ENCODE measurements at regions not wholly inside any gene's neighbourhood (a gene's known extent, or its start where the extent isn't known, plus 50 kb on each side); places are given as distances from the start of the nearest gene placed in this dataset.

DNA sequence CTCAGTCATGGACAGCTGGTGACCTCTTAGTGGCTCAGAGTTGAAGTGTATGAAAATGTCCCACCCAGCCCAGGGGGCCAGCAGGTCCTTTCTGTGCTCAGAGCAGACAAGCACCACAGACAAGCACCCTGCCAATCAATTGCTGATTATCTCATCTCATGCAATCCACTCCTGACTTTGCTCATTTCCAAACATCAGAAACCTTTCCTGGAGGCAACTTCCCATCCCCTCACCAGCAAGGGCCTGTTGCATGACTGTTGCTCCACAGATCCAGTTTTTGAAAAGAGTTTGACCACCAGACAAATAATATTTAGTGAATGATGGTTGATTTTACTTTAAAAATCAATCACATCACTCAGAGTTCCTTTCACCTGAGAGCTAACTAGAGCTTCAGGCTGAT, 397.3 kb upstream of the KLF4 start:
- DNase-seq, result no peak

GRCh38 chr9:107883496-107884124, 394.0 kb upstream of the KLF4 start:
- no peak for DNase-seq

- no peak for DNase-seq
Measured at GRCh38 chr9:107881626-107882300, 392.2 kb upstream of the KLF4 start.

- no peak for DNase-seq
Measured at GRCh38 chr9:107878462-107878861, 388.9 kb upstream of the KLF4 start.

DNA sequence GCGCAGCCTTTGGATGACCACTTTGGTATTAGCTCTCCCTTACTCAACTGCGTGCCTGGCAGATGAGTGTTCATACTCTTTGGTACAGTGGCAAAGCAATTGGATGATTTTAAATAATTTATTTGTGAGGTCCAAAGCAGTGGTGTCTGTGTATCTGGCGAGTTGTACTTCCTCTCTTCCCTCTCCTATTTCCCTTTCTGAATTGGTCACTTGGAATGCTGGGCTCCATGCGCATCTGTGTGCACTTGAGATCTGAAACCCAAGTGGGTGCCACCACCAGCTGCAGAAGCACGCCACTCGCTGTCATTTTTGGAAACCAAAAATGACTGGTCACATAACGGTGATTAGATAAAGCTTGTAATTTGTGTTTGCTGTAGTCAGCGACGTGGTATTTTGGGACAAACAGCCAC, 386.0 kb upstream of the KLF4 start:
- no peak for DNase-seq

GRCh38 chr9:107874591-107875369, 385.2 kb upstream of the KLF4 start:
- DNase-seq, result no peak

- no peak for DNase-seq
Measured at GRCh38 chr9:107874137-107874536, 384.6 kb upstream of the KLF4 start.

DNA sequence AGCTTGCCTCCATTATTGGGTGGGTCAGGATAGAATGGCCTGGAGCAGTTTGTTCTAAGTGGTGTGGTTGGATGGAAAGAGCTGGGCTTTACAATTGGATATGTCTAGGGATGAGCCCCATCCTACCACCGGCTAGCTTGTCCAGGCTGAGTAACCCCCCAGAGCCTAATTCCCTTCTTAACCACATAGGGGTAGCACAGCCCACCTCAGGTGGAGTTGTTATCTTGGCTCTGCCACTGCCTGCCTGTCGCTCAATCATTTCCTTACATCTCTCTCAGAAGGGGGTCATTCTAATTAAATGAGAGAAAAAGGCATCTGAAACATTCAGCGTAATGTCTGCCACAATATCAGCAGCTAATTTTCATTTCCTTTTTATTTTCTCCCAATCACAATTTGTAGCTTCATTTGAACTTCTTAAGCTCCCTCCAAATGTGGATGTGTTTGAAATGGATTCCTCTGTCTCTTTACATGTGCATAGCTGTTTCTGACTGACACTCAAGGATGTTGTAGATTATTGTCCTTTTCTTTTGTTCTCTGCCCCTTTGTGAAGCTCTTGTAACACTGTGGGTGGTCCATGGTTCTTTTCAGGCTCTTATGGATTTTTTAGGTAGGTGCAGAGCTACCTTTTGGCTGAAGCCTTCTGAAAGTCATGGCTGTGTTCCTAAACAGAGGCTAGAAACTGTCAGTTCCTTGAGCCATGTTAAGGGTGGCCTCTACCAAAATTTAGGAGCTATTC, 383.1 kb upstream of the KLF4 start:
- DNase-seq, result no peak

GRCh38 chr9:107870927-107871680, 381.5 kb upstream of the KLF4 start:
- no peak for DNase-seq

DNA sequence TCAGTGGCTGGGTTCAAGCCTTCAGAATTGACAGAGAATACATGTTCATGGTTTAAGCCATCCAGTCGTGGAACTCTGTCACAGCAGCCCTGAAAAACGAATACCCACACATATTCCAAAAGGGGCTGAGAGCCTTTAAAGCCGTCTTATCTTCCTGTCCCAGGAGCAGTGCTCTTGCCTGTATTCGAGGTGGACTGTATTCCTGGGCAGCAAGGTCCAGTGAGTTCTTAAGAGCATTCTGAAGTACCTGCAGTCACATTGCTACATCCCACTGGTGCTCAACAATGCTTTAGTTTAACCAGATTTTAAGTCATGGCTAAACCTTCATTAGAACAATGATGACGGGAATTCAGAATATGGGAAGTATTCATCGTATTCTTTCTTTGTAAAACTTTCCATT, 380.7 kb upstream of the KLF4 start:
- DNase-seq, result no peak

GRCh38 chr9:107869111-107869510, 379.5 kb upstream of the KLF4 start:
- no peak for DNase-seq

DNA sequence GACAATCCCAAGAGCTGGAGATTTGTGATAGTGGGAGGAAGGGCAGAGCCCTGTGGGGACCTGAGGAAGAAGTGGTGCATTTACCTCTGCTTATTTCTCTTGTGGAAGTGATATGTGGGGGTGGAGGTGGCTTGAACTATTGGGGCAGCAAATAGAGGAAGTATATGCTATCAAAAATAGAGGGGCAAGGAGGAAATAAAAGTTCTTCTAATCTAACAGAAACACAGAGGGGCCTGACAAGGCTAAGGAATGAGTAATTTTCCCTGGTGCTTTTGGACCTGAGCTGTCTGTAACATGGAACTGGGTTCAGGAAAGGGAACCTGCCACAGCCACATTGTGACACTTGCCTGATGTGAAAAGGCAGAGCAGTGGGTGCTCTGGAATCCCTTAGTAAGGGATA, 378.6 kb upstream of the KLF4 start:
- no peak for DNase-seq

- DNase-seq, result no peak
Measured at GRCh38 chr9:107867738-107868137, 378.2 kb upstream of the KLF4 start.

DNA sequence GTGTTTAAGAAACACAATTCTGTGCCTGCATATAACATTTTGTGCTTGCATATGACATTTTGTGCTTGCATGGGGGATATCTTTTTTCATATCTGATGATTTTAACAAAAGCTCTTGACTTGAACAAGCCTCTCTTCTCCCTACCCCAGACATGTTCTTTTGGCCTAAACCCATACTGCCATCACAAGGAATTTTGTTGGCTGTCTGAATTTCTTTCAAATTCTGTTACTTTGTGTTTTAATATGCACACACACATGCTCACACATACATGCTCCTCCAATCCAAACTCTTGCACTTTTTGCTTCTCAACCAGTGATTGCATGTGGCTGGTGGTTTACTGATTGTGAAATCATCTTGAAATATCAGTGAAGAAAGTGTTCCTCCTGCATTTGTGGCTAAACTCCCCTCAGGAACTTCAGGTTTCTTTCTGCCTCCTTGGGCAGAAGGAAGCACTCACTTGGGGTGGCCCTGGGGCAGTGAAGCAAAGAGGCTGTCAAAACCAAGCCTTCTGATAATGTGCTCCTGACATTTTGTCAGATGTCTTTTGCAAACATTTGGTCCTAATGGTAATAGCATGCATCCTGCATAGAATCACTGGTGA, 377.2 kb upstream of the KLF4 start:
- no peak for DNase-seq

- no peak for DNase-seq
Measured at GRCh38 chr9:107863396-107863795, 373.8 kb upstream of the KLF4 start.

DNA sequence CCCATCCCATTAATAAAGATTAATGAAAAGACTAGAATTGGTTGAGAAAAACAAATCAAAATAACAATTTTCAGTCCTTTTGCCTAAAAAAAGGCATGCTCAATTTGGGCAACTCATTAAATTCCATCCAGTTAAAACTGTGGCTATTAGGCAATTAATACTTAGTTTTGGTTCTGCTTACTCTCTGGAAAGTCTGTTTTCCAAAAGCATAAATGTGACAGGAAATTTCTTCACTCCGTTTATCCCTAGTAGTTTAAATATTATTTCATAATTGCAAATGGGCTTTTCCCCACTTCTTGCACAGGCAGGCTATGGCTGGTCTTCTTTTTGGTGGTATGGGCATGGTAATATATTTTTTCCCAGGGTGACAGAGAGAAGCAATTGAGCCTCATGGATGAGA, 373.3 kb upstream of the KLF4 start:
- no peak for DNase-seq

DNA sequence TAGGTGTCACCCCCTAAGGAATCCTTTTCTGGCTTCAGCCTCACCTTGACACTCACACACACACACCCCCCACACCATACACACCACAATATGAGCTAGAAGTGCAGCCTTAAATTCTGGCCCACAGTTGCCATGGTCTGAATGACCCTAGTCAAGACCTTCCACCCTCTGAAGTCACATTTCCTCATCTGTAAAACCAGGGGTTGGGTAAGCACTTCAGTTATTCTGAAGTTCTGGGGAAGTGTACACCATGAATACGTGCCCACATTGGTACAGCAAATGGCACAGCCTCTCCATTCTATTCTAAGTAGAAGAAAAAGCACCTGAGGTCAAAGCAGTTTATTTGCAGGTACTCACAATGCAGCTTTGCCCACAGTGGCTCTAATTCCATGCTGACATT, 372.8 kb upstream of the KLF4 start:
- DNase-seq, result no peak

- DNase-seq, result no peak
Measured at GRCh38 chr9:107861075-107861474, 371.5 kb upstream of the KLF4 start.

DNA sequence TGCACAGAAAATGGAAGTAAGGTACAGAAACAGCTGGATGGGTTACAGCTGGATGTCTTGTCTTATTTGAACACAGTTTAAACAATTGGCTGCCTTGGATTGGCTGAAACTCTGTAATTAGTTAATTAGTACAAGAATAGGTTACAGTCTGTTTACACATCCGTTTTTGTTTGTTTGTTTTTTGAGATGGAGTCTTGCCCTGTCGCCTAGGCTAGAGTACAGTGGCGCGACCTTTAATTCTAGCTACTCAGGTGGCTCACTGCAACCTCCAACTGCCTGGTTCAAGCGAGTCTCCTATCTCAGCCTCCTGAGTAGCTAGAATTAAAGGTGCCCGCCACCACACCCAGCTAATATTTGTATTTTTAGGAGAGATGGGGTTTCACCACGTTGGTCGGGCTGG, 368.7 kb upstream of the KLF4 start:
- no peak for DNase-seq

DNA sequence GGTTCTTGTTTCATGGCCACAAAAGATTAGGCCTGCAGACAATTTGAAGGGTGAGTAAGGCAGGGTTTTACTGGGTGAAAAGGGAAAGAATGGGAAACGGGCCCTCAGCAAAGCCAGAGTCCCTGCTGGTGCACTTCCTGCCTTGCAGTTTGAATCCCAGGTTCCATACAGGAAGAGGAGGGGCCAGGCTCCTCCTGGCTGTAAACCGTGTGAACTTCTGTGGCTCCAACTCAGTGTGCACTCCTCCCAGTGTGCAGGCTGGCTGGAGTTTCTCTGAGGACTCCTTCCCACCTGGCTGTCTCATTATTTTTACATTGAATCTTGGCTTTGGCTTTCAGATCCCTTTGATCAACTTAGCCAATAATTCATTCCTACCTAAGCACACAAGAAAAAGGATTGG, 367.1 kb upstream of the KLF4 start:
- DNase-seq, result no peak

DNA sequence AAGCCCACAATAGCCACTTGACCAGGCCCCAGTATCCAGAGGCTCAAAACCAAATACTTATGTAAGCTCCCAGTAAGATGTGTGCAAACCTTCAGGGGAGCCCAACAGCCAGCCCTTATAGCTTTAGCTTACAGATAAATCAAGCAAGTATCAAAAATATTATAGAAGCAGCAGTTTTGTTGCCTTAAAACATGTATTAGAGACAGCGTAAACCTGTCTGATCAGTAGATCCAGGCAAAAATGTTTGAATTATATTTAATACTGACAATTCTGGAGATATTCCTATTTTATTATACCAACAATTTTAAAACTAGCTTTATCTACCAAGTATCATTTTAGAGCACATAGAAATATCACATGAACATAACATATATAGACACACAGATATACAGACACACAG, 365.6 kb upstream of the KLF4 start:
- no peak for DNase-seq

DNA sequence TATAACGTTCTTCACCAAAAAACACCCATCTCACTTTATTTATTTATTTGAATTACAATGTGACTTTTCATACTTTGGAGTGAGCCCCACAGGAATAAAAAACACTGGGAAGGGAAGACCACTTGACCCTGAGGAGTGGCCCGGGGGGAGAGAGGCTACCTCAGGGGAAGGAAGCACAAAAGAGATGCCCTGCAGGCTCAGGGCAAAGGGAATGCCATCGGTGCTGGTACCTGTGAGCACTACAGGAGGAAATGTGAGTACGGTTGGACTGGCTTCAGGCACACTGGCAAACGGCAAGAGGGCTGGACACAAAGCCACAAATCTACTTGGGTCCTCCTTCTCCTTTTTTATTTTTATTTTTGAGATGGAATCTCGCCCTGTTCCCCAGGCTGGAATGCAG, 363.9 kb upstream of the KLF4 start:
- no peak for DNase-seq

All from cerebellar nuclear complex (tissue), 1 donor.